GM19238 (cell line): ENCODE measurements at regions not wholly inside any gene's neighbourhood (a gene's known extent, or its start where the extent isn't known, plus 50 kb on each side); places are given as distances from the start of the nearest gene placed in this dataset.
"Not testable (repeated sequence)": the region's sequence is repeated elsewhere in the genome, so short reads cannot be mapped to it uniquely, and the experiment has no call there.

Experiments used
- DNase-seq: peaks from one replicate; pipeline ENCODE4 v3.0.0; 2011; ENCODE audit warnings: low spot score; ENCODE audit not compliant: insufficient read length

DNA sequence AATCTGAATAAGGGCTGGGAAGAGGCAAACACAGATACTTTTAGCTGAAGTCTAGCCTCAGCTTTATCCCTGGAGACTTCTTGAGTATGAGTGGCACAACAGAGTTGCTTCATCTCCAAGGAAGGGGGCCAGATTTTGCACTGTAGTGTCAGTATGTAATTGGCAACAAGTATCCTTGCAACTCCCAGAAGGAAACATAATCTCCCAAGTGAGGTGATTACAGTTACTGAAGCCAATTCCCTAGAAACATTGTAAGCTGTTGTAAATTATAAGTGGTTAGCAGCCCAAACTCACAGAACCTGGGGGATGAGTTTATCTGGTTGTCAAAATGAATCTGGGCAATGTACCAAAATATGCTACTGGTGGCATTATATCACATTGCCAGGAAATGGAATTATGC is 2065.7 kb upstream of the PCDH20 start:
- DNase-seq: no peak

- no peak for DNase-seq
Observed at GRCh38 chr13:63472711-63473110, 2057.1 kb upstream of the PCDH20 start.

DNA sequence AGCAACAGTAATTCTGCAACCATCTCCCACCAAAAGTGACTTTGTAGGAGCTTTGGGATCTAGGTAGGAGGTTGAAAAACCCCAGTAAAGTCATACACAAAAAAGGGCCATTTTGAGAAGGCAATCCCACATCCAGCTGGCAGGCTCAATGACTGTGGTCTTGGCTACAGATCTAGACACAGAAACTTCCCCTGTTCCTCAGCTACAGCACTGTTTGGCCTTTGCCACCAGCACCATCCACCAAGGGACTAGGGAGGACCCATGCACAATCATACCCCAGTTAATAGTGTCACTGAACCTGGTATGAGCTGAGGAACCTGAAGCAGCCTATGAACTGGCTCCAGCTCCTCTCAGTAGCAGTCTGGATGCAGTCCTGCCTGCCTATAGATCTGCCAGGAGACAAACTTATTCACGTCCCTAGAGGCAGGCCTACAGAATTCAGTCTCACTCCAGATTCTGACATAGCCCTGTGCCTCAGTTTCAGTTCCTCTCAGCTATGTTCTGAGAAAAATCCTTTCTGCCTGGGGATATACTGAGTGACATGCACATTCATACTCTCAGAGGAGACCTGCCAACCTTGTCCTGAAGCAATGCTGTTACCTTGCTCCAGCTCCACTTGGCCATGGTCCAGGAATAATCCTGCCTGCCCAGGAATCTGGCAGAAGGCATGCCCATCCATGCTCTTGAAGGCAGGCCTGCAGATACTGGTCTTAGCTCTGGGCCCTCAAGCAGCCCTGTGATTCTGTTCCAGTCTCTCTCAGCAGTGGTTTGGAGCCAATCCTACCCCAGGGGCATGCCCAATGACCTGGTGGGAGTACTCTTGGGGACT is 2048.3 kb upstream of the PCDH20 start:
- DNase-seq: no peak

DNA sequence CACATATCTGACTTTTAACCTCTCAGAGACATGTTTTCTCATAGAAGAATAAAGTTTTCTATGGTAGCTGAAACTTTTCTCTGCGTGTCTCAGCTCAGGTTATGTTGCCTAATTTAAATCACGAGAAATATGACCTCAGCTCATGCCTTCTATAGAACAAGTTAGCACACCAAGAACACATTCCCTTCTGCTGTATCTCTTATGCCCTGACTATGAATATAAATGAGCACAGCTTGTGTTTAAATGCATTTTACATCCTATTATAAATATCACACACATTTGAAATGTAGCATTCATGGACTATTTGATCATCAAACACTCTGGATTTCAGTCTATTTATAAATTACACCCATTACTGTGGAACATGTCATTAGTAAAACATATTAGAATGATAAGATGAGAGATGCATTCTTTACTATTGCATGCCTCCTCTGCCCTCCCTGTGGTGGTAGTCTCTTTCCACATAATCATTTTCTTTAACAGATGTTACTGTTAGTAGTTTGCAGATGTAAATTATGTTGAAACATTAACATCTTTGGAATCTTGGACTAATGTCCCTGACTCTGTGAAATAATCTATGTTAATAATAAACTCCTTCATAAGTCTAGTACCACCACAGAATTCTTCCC is 2044.9 kb upstream of the PCDH20 start:
- DNase-seq: no peak

DNA sequence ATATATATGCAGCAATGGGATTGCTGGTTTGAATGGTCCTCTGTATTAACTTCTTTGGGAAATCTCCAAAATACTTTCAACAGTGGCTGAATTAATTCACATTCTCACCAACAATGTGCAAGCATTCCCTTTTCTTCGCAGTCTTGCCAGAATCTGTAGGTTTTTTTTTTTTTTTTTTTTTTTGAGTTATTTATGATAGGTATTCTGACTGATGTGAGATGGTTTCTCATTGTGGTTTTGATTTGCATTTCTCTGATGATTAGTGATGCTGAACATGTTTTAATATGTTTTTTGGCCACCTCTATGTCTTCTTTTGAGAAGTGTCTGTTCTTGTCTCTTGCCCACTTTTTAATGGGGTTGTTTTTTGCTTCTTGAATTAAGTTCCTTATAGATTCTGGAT is 2041.5 kb upstream of the PCDH20 start:
- DNase-seq: no peak

DNA sequence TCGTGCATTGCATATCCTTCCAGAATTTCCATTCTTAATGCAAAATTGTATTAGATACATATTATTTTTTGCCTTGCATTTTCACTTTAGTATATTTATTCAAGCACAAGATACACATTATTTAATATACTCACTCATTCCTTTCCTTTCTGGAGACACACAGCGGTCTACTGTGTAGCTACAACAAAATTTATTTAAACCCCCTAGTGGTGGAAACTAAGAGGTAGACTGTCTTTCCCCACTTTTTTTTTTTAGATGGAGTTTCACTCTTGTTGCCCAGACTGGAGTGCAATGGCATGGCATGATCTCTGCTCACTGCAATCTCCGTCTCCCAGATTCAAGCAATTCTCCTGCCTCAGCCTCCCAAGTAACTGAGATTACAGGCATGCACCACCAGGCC is 2040.3 kb upstream of the PCDH20 start:
- no peak for DNase-seq

DNA sequence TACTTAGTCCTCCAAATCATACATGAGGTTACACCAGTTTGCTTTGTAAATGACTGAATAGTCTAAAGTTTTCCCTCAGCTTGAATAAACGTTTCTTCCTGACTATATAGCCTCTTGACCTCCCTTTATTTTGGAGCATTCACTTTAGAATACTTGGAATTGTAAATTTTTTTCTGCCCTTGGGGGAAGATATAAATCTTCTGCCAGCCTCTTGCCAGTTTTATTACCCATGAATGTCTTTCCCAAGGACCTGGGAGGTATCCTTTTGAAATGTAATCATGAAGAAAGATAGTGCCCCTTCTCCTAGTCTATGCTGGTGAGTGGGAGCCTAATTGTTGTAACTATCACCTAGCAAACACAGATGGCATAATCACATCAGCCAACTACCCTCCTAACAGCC is 2033.9 kb upstream of the PCDH20 start:
- no peak for DNase-seq

GRCh38 chr13:63448692-63449091 is 2033.0 kb upstream of the PCDH20 start:
- no peak for DNase-seq

DNA sequence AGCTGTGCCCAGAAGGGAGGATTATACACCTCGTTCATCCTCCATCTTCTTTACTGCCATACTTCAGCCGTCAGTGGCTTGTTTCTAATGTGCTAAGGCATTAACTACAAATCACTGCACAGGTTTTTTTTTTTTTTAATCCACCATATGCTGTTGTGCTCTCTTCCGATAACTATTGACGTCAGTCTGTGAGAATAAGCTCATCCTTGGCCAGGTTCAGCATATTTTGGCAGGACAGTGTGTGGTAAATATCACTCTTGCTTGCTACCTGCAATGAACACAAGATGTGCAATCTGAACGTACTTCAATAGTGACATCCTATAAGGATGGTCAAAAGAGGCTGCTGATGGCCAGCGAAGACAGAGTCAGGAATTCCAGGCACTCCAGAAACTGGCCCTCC is 2030.7 kb upstream of the PCDH20 start:
- no peak for DNase-seq

DNA sequence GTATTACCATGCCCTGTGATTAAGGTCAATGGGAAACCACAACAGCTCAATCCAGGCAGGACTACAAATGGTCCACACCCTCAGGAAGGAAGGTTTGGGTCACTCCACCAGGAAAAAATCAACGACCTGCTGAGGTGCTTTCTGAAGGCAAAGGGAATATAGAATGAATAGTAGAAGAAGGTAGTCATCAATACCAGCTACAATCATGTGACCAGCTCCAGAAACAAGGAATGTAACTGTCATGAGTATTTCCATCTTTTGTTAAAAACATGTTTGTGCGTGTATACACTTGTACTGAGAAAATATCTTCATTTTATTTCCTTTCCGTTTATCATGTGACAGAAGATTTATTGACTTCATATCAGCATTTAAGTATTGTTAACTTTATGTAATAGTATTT is 2028.6 kb upstream of the PCDH20 start:
- not testable (repeated sequence) for DNase-seq

DNA sequence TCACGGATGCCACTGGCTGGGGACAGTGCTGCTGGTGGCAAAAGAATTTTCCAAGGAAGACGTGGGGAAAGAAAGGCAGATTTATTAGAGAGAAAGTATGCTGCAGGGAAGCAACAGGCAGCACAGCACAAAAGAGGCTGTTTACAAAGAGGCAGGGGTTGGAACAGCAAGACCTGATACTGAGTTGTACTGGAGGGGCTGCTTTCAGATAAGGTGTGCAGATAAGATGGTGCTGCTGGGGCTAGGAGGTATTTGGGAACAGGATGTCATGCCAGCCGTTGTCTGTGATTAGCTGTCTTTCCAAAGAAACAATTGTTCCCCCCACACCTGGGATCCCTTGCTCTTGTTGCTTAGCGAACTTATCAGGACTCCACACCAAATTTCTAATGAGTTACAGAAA is 2023.3 kb upstream of the PCDH20 start:
- no peak for DNase-seq

- DNase-seq: no peak
Observed at GRCh38 chr13:63436325-63436668, 2020.6 kb upstream of the PCDH20 start.

DNA sequence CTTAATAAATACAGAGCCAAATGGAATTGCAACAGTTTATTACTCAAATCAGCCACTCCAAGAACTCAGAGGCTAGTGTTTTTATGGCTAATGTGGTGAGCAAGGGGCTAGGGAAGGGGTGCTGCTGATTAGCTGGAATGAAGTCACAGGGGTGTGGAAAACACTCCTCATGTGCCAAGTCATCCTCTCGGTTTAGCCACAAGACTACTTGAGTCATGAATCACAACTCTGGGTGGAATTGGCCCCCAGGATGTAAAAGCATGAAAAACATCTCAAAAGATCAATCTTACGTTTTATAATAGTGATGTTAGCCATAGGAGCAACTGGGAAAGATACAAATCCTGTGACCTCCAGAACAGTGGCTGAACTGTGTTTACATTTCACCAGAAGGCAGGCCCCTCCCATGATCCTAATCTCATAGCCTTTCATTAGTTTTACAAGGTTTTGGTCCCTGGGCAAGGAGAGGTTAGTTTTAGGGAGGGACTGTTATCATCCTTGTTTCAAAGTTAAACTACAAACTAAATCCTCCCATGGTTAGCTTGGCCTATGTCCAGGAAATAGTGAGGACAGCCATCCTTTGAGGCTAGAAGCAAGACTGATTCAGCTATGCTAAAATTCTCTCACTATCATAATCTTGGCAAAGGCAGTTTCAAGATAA is 2020.1 kb upstream of the PCDH20 start:
- no peak for DNase-seq

DNA sequence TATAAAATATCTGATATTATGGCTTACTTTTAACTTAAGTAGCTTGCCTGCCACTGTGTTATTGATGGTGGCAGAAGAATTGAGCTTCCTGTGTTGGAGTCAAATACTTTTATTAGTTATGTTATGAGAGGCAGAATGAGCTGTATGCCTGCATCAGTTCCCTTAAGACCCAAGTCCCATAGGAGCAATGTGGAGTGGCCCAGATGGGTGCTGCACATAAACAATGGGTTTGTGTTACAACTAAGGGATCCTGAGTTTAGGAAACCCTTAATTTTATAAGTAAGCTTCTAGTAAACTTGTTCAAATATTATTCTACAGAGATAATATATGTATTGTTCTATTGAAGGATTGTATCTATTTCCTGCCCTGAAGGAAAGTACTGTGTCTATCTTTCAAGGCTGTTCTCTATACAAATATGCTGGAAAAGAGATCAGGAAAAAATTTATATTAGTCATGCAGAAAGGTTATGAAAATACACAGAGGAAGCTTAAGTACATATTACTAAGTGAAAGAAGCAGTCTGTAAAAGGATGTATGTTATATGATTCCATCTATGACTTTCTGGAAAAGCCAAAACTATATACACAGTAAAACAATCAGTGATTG is 2018.0 kb upstream of the PCDH20 start:
- no peak for DNase-seq

DNA sequence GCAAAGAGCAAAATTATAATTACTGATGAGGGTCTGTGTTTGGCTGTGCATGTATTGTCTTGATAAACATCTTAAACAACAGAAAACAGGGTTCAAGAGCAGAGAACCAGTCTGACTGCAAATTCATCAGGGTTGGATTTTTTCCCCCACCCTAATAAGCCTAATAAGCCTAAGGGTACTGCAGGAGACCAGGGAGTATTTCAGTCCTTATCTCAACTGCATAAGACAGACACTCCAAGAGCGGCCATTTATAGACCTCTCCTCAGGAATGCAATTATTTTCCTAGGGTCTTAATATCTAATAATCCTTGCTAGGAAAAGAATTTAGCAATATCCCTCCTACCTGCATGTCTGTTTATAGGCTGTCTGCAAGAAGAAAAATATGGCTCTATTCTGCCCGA is 2011.5 kb upstream of the PCDH20 start:
- no peak for DNase-seq

DNA sequence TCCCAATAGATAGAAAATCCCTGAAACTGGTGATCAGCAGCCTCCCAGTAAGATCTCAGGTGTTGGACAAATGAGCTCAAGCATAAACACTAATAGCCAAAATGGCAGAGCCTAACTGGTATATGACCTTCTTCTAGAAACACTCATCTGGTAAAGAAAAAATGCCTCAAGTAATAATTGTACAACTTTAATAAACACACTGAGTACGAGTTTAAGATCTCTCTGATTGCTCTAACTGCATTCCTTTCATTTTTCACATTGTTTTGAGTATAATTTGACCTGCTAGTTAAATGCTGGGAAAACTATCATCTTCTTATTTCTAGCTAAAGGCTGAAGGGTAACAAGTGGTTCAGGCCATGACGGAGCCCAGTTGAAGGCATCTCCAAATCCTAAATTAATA is 2009.5 kb upstream of the PCDH20 start:
- DNase-seq: no peak

GRCh38 chr13:63421123-63421522 is 2005.5 kb upstream of the PCDH20 start:
- DNase-seq: no peak

GRCh38 chr13:63420685-63421084 is 2005.0 kb upstream of the PCDH20 start:
- no peak for DNase-seq

DNA sequence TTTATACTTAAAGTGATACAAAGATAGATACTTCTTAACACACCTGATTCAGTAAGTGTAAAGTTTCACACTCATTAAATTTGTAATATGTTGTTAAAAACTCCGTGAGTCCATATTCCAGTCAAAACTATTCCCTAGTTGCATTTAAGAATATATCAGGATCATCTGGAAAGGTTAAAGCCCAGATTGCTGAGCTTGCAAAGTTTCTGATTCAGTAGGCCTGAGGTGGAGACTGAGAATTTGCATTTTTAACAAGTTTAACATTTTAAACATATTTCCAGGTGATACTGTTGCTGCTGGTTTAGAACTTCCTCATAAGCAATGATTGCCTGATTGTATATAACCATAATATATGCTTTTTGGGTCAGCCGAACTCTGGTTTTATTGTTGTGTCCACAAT is 1998.6 kb upstream of the PCDH20 start:
- no peak for DNase-seq

DNA sequence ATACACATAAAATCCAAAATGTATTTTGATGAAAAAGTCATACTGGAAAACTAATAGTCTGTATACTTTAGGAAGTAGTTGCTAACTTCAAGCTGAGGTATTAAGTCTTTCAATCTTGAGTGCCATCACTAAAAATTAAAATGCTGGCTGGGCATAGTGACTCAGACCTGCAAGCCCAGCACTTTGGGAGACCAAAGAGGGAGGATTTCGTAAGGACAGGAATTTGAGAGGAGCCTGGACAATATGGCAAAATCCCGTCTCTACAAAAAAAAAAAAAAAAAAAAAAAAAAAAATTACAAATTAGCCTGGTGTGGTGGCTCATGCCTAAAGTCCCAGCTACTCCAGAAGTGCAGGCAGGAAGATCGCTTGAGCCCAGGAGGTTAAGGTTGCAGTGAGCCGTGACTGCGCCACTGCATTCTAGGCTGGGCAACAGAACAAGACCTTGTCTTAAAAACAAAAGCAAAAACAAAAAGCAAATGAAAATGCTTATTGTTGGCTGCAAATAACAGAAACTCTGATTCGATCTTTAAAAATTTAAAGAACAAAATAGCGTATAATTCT is 1994.2 kb upstream of the PCDH20 start:
- DNase-seq: no peak

DNA sequence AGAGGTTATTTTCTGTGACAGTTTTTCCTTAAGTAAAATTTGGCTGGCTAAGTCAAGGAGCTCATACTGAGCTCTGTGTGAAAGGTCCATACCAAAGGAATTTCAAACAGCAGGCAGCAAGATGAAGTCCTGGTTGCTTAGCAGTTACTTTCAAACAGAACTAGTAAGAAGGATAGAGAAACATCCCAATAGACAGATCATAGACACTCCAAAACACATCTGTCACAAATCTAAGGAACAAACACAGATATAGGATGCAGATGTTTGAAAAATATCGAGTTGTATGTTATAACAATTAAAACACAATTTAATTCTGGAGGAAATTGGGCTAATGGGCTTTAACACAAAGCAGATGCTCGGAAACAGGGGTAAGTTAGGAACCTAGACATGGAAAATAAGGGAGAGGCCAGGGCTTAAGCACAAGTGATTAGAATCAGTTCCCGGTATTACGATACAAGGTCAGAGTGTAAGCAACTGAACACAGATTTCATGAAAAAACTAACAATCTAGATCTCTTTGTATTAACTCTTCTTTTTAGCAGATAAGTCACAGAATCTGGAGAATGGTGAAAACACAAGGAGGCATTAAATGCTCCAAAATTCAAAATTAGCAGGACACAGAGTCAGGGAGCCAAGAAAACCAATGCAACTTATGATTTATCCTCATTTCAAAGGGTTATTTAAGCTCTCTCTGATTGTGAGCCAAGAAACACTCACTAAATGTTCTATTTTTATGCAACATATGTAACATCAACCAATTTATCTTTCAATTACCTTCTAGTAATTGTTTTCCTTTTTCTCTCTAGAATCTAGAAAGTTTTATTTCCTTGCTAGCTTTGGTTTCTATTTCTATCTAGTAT is 1992.9 kb upstream of the PCDH20 start:
- DNase-seq: no peak
